Prostate gland (tissue), 2 donors: ENCODE measurements at regions not wholly inside any gene's neighbourhood (a gene's known extent, or its start where the extent isn't known, plus 50 kb on each side); places are given as distances from the start of the nearest gene placed in this dataset.

ENCODE experiments used
- DNase-seq: peaks from one replicate; pipeline ENCODE4 v3.0.0-alpha.2; 2019; ENCODE audit warnings: low spot score
- H3K27ac ChIP-seq, 2 donors: fragments of 200-600 bp; sonication (generic); 2 replicates each; pipeline ENCODE4 v1.5.1; 2017 to 2019
- H3K27me3 ChIP-seq: fragments of 200-600 bp; sonication (generic); replicated peaks from 2 replicates; pipeline ENCODE4 v1.5.1; 2019; ENCODE audit not compliant: insufficient read depth
- H3K36me3 ChIP-seq, 2 donors: fragments of 200-600 bp; sonication (generic); 1 replicate in 1 of 2; 2 replicates in 1 of 2; pipeline versions ENCODE4 v1.5.1 to v1.8.1; 2017 to 2019
- H3K4me1 ChIP-seq: fragments of 200-600 bp; sonication (generic); replicated peaks from 2 replicates; pipeline ENCODE4 v1.5.1; 2019
- H3K4me3 ChIP-seq, 2 donors: fragments of 200-600 bp; sonication (generic); 2 replicates each; pipeline ENCODE4 v1.5.1; 2017 to 2019
- H3K9me3 ChIP-seq: fragments of 200-600 bp; sonication (generic); 2 replicates; pipeline ENCODE4 v1.5.1; 2017
- CTCF ChIP-seq, 4 experiments: fragments of 200-600 bp in 2 of 4; fragments of 450-650 bp in 2 of 4; sonication (generic) in 2 of 4; IDR thresholded peaks; 1 replicate in 3 of 4; 2 replicates in 1 of 4; pipeline ENCODE4 v1.5.1; 2016 to 2019; ENCODE audit warnings: antibody characterized with exemption in 4 of 4, mild to moderate bottlenecking in 2 of 4, moderate library complexity in 2 of 4
- POLR2A ChIP-seq: fragments of 450-650 bp; IDR thresholded peaks from one replicate; pipeline ENCODE4 v1.6.1; 2016; ENCODE audit warnings: antibody characterized with exemption, mild to moderate bottlenecking
- POLR2AphosphoS5 ChIP-seq: sonication (generic); formaldehyde crosslinking; IDR thresholded peaks from one replicate; pipeline ENCODE4 v1.6.1; 2017; ENCODE audit warnings: antibody characterized with exemption
- WGBS: methylation state at CpG from one replicate; pipeline ENCODE4 v1.1.5; 2018; 5-methylcytosine and 5-hydroxymethylcytosine counted together
- intact Hi-C: fragments of 100-400 bp; cut with DNase I; formaldehyde crosslinking; loops from one replicate; pipeline ENCODE4 v1.14.2; 2022

DNA sequence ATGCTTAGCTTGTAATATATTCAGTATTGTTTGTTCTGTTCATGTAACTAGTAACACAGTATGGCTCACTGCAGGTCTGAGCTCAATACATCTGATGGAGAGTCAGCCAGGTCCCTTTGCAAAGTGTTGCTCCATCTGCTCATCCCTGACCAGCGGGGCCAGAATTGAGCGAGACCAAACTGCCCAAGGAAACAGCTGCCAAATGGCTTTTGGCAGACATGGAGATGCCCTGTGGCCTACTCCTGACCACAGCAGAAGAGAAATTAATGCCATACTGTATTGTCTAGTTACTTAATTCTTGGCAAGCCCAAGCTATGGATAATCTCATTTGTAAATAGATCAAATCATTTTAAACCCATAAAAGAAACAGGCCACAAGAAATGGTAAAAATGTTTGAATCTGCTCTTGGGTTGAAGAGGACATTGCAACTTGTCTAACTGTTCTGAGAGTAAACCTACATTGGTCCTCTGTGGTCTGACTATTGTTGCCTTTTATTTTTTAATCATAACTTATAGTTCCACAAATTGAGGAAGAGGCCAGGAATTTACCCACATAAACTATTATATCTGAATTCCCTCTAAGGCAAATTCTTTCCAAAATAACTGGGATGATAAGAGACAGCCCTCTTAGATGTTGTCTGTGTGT, 209.5 kb downstream of the EBLN2 start:
- H3K36me3 ChIP-seq, result no peaks in the 10 kb centered on the region
- no peaks in the 10 kb centered on the region for H3K9me3 ChIP-seq
- intact Hi-C loops, result no loop called here
- TF ChIP-seq CTCF (IDR thresholded peaks at IDR 0.05), result no peak
- no peak for TF ChIP-seq POLR2AphosphoS5
- no peak for TF ChIP-seq POLR2A
- DNase-seq, result no peak
- H3K4me3 ChIP-seq, result no peak overlapping the region
- WGBS, result 37% methylated on average over 2 of the region's 2 CpGs
- no peak overlapping the region for H3K27ac ChIP-seq
- H3K27me3 ChIP-seq, result no peaks in the 10 kb centered on the region
- no peaks in the 10 kb centered on the region for H3K4me1 ChIP-seq

DNA sequence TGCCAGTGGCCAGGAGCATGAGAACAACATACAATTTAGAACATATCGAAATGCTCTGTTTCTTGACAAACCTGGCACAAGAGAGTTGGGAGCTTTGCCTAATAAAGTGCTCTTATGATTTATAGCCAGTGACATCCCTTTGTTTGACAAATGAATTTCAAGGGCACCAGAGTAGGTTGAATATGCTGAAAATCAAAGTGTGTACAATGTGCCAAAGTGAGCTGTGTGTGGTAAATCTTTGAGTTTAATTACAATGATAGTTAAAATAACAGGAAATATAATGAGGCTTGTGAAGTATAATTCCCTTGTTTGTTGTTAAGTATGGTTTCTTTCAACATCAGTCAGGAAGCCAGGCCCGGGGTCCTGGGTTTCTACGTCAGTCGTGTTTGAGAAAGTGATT, 211.9 kb downstream of the EBLN2 start:
- Histone ChIP-seq H3K27ac (no peak overlapping the region), H3K27me3 (no peaks in the 10 kb centered on the region), H3K4me1 (no peaks in the 10 kb centered on the region), H3K36me3 (no peaks in the 10 kb centered on the region), H3K9me3 (no peaks in the 10 kb centered on the region), H3K4me3 (no peak overlapping the region)
- whole genome bisulfite sequencing, result 43% methylated on average over 4 of the region's 4 CpGs
- DNase-seq, result no peak
- intact Hi-C loops, result no loop called here
- TF ChIP-seq CTCF (IDR thresholded peaks at IDR 0.05) (no peak), POLR2A (no peak), POLR2AphosphoS5 (no peak)

DNA sequence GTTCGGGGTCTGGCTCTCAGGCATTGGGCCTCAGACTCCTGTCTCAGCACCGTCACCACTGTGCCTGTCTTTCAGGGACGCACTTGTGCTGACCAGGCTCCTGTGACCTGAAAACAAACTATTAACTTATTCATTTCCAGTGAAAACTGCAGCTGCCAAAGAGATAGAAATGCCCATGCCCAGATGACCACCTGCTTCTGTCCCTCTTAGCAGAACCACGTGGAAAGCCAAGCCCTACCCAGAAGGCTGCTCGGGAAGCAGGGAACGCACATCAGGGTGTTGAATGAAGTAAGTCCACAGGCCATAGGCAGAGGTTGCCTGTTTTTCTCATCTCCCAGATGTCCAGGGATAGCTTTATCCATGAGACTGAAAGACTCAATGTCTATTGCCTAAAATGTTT, 219.3 kb downstream of the EBLN2 start:
- Histone ChIP-seq H3K4me1 (no peaks in the 10 kb centered on the region), H3K9me3 (no peaks in the 10 kb centered on the region), H3K27ac (no peak overlapping the region), H3K27me3 (no peaks in the 10 kb centered on the region), H3K4me3 (no peak overlapping the region), H3K36me3 (no peaks in the 10 kb centered on the region)
- 83% methylated on average over 6 of the region's 6 CpGs for WGBS
- intact Hi-C loops, result no loop called here
- DNase-seq, result no peak
- no peak for TF ChIP-seq POLR2A
- TF ChIP-seq CTCF (IDR thresholded peaks at IDR 0.05), result no peak
- no peak for TF ChIP-seq POLR2AphosphoS5

- TF ChIP-seq POLR2AphosphoS5 (no peak), POLR2A (no peak)
- H3K9me3 ChIP-seq, result no peaks in the 10 kb centered on the region
- no peaks in the 10 kb centered on the region for H3K27me3 ChIP-seq
- no peak overlapping the region for H3K4me3 ChIP-seq
- H3K27ac ChIP-seq, result no peak overlapping the region
- DNase-seq, result no peak
- no peaks in the 10 kb centered on the region for H3K36me3 ChIP-seq
- WGBS, result 89% methylated on average over 9 of the region's 9 CpGs
- intact Hi-C loops, result no loop called here
- H3K4me1 ChIP-seq, result no peaks in the 10 kb centered on the region
Measured at GRCh38 chr3:73284472-73284871, 223.0 kb downstream of the EBLN2 start.

GRCh38 chr3:73291541-73291940, 230.1 kb downstream of the EBLN2 start:
- no peak overlapping the region for H3K4me3 ChIP-seq
- intact Hi-C loops, result no loop called here
- WGBS, result 59% methylated on average over 7 of the region's 7 CpGs

GRCh38 chr3:73292220-73292619, 230.8 kb downstream of the EBLN2 start:
- H3K27ac ChIP-seq, result no peak overlapping the region
- DNase-seq, result no peak
- no peaks in the 10 kb centered on the region for H3K36me3 ChIP-seq
- 9% methylated on average over 4 of the region's 4 CpGs for WGBS
- intact Hi-C loops, result no loop called here
- H3K4me1 ChIP-seq, result no peaks in the 10 kb centered on the region
- no peak overlapping the region for H3K4me3 ChIP-seq
- TF ChIP-seq POLR2A (no peak), CTCF (IDR thresholded peaks at IDR 0.05) (no peak), POLR2AphosphoS5 (no peak)
- H3K27me3 ChIP-seq, result no peaks in the 10 kb centered on the region
- no peaks in the 10 kb centered on the region for H3K9me3 ChIP-seq

More at GRCh38 chr3:73291541-73291940, 230.1 kb downstream of the EBLN2 start:
- no peak for TF ChIP-seq POLR2AphosphoS5
- H3K4me1 ChIP-seq, result no peaks in the 10 kb centered on the region
- no peaks in the 10 kb centered on the region for H3K9me3 ChIP-seq
- no peak for DNase-seq
- no peaks in the 10 kb centered on the region for H3K36me3 ChIP-seq
- H3K27ac ChIP-seq, result no peak overlapping the region
- H3K27me3 ChIP-seq, result no peaks in the 10 kb centered on the region
